ENCODE measurements at regions not wholly inside any gene's neighbourhood (a gene's known extent, or its start where the extent isn't known, plus 50 kb on each side); places are given as distances from the start of the nearest gene placed in this dataset.

GRCh38 chr11:112548641-112549040 lies 288.0 kb upstream of the PLET1 start:
- no peak for DNase-seq

GRCh38 chr11:112553205-112553731 lies 292.6 kb upstream of the PLET1 start:
- no peak for DNase-seq

- no peak for DNase-seq
Measured at GRCh38 chr11:112554586-112554985, 293.9 kb upstream of the PLET1 start.

GRCh38 chr11:112555491-112556364 lies 295.1 kb upstream of the PLET1 start:
- DNase-seq: peak; percentile 74

GRCh38 chr11:112558691-112559090 lies 298.0 kb upstream of the PLET1 start:
- DNase-seq: no peak

- DNase-seq: no peak
Measured at GRCh38 chr11:112563808-112564207, 303.1 kb upstream of the PLET1 start.

- DNase-seq: no peak
Measured at GRCh38 chr11:112564228-112564955, 303.7 kb upstream of the PLET1 start.

- no peak for DNase-seq
Measured at GRCh38 chr11:112565551-112565950, 304.9 kb upstream of the PLET1 start.

GRCh38 chr11:112566124-112566523 lies 305.5 kb upstream of the PLET1 start:
- no peak for DNase-seq

- no peak for DNase-seq
Measured at GRCh38 chr11:112570333-112570732, 309.7 kb upstream of the PLET1 start.

- no peak for DNase-seq
Measured at GRCh38 chr11:112579282-112579681, 318.6 kb upstream of the PLET1 start.

GRCh38 chr11:112580864-112581263 lies 320.2 kb upstream of the PLET1 start:
- DNase-seq: no peak

GRCh38 chr11:112581747-112582146 lies 321.1 kb upstream of the PLET1 start:
- DNase-seq: no peak

- no peak for DNase-seq
Measured at GRCh38 chr11:112582366-112582765, 321.7 kb upstream of the PLET1 start.

- no peak for DNase-seq
Measured at GRCh38 chr11:112583261-112583893, 322.7 kb upstream of the PLET1 start.

- no peak for DNase-seq
Measured at GRCh38 chr11:112584672-112585071, 324.0 kb upstream of the PLET1 start.

GRCh38 chr11:112587664-112588063 lies 327.0 kb upstream of the PLET1 start:
- DNase-seq: no peak

- DNase-seq: peak; percentile 25
Measured at GRCh38 chr11:112588252-112588694, 327.6 kb upstream of the PLET1 start.

GRCh38 chr11:112589155-112589554 lies 328.5 kb upstream of the PLET1 start:
- no peak for DNase-seq

- no peak for DNase-seq
Measured at GRCh38 chr11:112590764-112591163, 330.1 kb upstream of the PLET1 start.

- no peak for DNase-seq
Measured at GRCh38 chr11:112593440-112593839, 332.8 kb upstream of the PLET1 start.

- no peak for DNase-seq
Measured at GRCh38 chr11:112596324-112596723, 335.7 kb upstream of the PLET1 start.

GRCh38 chr11:112597286-112597790 lies 336.7 kb upstream of the PLET1 start:
- no peak for DNase-seq

Measured in activated T-cell treated with anti-CD3 and anti-CD28 coated beads, Interleukin-2, amount 50 U/mL, for 1 hour (primary cell).